Activated CD8-positive, alpha-beta T cell treated with anti-CD3 and anti-CD28 coated beads for 36 hours (primary cell): ENCODE measurements at regions not wholly inside any gene's neighbourhood (a gene's known extent, or its start where the extent isn't known, plus 50 kb on each side); places are given as distances from the start of the nearest gene placed in this dataset.

ENCODE experiments used
- ATAC-seq: fragments of 200-7000 bp; cut with Tn5 transposase; one replicate; pipeline ENCODE4 v1.10.0; 2021; ENCODE audit warnings: mild to moderate bottlenecking, moderate library complexity
- CTCF ChIA-PET: fragments of 350-600 bp; sonication (Branson Sonifier 250); formaldehyde crosslinking; loops from one replicate; lab custom pipeline; 2021; ENCODE audit warnings: antibody characterized with exemption; lab: Charles Lee
- POLR2A ChIA-PET: fragments of 350-600 bp; sonication (Branson Sonifier 250); formaldehyde crosslinking; loops from one replicate; lab custom pipeline; 2021; ENCODE audit warnings: antibody characterized with exemption; lab: Charles Lee
- DNase-seq: peaks from one replicate; pipeline ENCODE4 v3.0.0-alpha.2; 2020
- H3K27ac Mint-ChIP-seq: one replicate; pipeline ENCODE4 v1.8.0; 2021; ENCODE audit warnings: mild to moderate bottlenecking, mixed read lengths
- H3K27me3 Mint-ChIP-seq: one replicate; pipeline ENCODE4 v1.8.0; 2021; ENCODE audit warnings: mixed read lengths
- H3K36me3 Mint-ChIP-seq: one replicate; pipeline ENCODE4 v1.8.0; 2021; ENCODE audit warnings: low read depth, mixed read lengths
- H3K4me1 Mint-ChIP-seq: one replicate; pipeline ENCODE4 v1.8.0; 2021; ENCODE audit warnings: low read depth, mixed read lengths
- H3K4me3 Mint-ChIP-seq: one replicate; pipeline ENCODE4 v1.8.0; 2021; ENCODE audit warnings: mild to moderate bottlenecking, moderate library complexity, mixed read lengths
- H3K9me3 Mint-ChIP-seq: one replicate; pipeline ENCODE4 v1.8.0; 2021; ENCODE audit warnings: mixed read lengths
- intact Hi-C: fragments of 100-400 bp; cut with micrococcal nuclease; formaldehyde crosslinking; loops from one replicate; pipeline ENCODE4 v1.10.0; 2022
- TF ChIP-seq, protein P1 (sequence below): fragments of 200-600 bp; IDR thresholded peaks from one replicate; pipeline ENCODE4 v1.8.0; 2022; ENCODE audit warnings: antibody characterized with exemption, mild to moderate bottlenecking

DNA sequence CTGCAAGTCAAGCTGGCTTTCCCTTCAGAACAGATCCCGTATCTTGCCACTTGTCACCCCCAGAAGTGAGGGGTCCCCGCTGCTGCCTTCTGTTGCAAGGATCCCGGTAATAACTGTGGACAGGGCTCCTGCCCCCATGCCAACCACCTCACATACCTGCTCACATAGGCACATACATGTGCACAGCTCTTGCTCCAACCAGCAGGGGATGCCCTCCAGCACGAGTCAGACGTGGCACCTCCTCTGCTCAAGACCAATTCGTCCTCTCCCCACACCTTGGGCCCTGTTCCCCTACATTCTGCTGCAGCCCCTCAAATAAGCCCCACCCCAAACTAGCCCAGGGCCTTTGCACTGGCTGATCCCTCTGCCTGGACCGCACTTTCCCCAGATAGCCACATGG, 163.3 kb downstream of the CRYBB2 start:
- peaks cover 33% of the 10 kb centered on the region for H3K4me1 Mint-ChIP-seq
- H3K4me3 Mint-ChIP-seq, result no peak overlapping the region
- POLR2A ChIA-PET, result no interaction called here
- CTCF ChIA-PET, result interaction anchor here (0.6 kb wide), 1 partner anchor 19 kb away, joined by 3 read pairs; no protein-coding TSS in a partner anchor
- TF ChIP-seq, protein P1, sequence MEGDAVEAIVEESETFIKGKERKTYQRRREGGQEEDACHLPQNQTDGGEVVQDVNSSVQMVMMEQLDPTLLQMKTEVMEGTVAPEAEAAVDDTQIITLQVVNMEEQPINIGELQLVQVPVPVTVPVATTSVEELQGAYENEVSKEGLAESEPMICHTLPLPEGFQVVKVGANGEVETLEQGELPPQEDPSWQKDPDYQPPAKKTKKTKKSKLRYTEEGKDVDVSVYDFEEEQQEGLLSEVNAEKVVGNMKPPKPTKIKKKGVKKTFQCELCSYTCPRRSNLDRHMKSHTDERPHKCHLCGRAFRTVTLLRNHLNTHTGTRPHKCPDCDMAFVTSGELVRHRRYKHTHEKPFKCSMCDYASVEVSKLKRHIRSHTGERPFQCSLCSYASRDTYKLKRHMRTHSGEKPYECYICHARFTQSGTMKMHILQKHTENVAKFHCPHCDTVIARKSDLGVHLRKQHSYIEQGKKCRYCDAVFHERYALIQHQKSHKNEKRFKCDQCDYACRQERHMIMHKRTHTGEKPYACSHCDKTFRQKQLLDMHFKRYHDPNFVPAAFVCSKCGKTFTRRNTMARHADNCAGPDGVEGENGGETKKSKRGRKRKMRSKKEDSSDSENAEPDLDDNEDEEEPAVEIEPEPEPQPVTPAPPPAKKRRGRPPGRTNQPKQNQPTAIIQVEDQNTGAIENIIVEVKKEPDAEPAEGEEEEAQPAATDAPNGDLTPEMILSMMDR, result no peak
- H3K36me3 Mint-ChIP-seq, result peaks cover 20% of the 10 kb centered on the region
- H3K9me3 Mint-ChIP-seq, result no peaks in the 10 kb centered on the region
- H3K27me3 Mint-ChIP-seq, result no peaks in the 10 kb centered on the region
- no peak overlapping the region for H3K27ac Mint-ChIP-seq
- ATAC-seq, result no peak
- no peak for DNase-seq
- intact Hi-C loops, result no loop called here

DNA sequence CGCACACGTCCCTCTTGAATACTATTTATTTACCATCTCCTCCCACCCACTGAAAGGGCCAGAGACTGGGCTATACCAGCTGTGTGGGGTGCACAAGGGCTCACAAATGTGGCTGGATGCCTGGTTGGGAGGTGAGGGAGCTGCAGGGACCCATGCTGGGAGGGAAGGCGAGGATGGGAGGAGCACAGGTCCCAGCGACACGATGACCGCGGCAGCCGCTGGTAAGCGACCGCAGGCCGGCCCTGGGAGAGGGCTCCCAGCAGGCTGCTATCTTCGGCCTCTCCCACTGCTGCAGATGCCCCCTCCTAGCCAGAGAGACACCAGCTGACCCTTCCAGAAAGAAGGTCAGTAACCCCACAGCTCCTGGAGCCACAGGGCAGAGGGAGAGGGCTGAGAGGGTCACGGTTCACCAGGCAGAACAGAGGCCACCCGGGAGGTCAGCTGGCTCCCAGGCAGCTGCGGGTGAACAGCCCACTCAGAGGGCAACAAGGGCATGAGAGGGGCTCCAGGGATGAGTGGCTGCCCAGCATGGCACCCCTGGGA, 163.9 kb downstream of the CRYBB2 start:
- Mint-ChIP-seq H3K9me3 (no peaks in the 10 kb centered on the region), H3K36me3 (peaks cover 20% of the 10 kb centered on the region), H3K4me3 (no peak overlapping the region), H3K27ac (no peak overlapping the region), H3K27me3 (no peaks in the 10 kb centered on the region), H3K4me1 (peaks cover 36% of the 10 kb centered on the region)
- ATAC-seq (no peak), DNase-seq (no peak)
- TF ChIP-seq, protein P1, result no peak
- intact Hi-C loops, result no loop called here
- CTCF ChIA-PET, result interaction anchor here (0.6 kb wide), 1 partner anchor 19 kb away, joined by 3 read pairs; no protein-coding TSS in a partner anchor
- POLR2A ChIA-PET, result no interaction called here

GRCh38 chr22:25383892-25384291, 164.5 kb downstream of the CRYBB2 start:
- TF ChIP-seq, protein P1, result no peak
- no peaks in the 10 kb centered on the region for H3K9me3 Mint-ChIP-seq
- peaks cover 15% of the 10 kb centered on the region for H3K36me3 Mint-ChIP-seq
- no peak overlapping the region for H3K4me3 Mint-ChIP-seq
- ChIA-PET POLR2A (no interaction called here), CTCF (no interaction called here)
- H3K4me1 Mint-ChIP-seq, result peaks cover 42% of the 10 kb centered on the region
- ATAC-seq (no peak), DNase-seq (no peak)
- H3K27ac Mint-ChIP-seq, result no peak overlapping the region
- H3K27me3 Mint-ChIP-seq, result no peaks in the 10 kb centered on the region
- intact Hi-C loops, result no loop called here

GRCh38 chr22:25386538-25386884, 167.1 kb downstream of the CRYBB2 start:
- ChIA-PET POLR2A (no interaction called here), CTCF (no interaction called here)
- ATAC-seq (no peak), DNase-seq (no peak)
- peaks cover 63% of the 10 kb centered on the region for H3K4me1 Mint-ChIP-seq
- H3K27ac Mint-ChIP-seq, result no peak overlapping the region
- H3K9me3 Mint-ChIP-seq, result no peaks in the 10 kb centered on the region
- H3K36me3 Mint-ChIP-seq, result no peaks in the 10 kb centered on the region
- no peak overlapping the region for H3K4me3 Mint-ChIP-seq
- intact Hi-C loops, result no loop called here
- no peaks in the 10 kb centered on the region for H3K27me3 Mint-ChIP-seq
- TF ChIP-seq, protein P1, result no peak

DNA sequence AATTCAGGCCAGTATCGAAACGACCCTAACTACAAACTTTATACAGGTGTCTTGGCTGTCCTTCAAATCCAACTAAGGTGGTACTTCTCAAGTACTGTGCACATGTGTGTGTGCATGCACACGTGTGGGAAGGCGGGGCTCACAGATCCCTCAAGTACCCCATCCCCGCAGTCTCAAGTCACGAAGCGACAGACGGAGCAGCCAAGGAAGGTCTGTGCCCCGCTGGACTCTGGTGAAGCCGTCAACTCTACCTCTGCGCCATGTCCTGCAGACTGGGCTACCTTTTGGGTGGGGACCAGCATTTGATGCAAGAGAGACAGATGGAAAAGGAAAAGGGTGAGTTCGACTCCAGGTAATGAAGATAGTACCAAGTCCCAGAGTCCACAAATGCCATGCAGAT, 169.0 kb downstream of the CRYBB2 start:
- no peak overlapping the region for H3K4me3 Mint-ChIP-seq
- H3K9me3 Mint-ChIP-seq, result no peaks in the 10 kb centered on the region
- DNase-seq (no peak), ATAC-seq (no peak)
- H3K36me3 Mint-ChIP-seq, result no peaks in the 10 kb centered on the region
- no peaks in the 10 kb centered on the region for H3K27me3 Mint-ChIP-seq
- POLR2A ChIA-PET, result no interaction called here
- CTCF ChIA-PET, result interaction anchor here (0.9 to 1.1 kb wide), 2 partner anchors 9 to 15 kb away, joined by 4 to 5 read pairs; no protein-coding TSS in a partner anchor
- TF ChIP-seq, protein P1, result no peak
- intact Hi-C loops, result no loop called here
- no peak overlapping the region for H3K27ac Mint-ChIP-seq
- peaks cover 60% of the 10 kb centered on the region for H3K4me1 Mint-ChIP-seq
